GM12864 (cell line): ENCODE measurements at regions not wholly inside any gene's neighbourhood (a gene's known extent, or its start where the extent isn't known, plus 50 kb on each side); places are given as distances from the start of the nearest gene placed in this dataset.
"Not testable (repeated sequence)": the region's sequence is repeated elsewhere in the genome, so short reads cannot be mapped to it uniquely, and the experiment has no call there.

ENCODE experiments used
- DNase-seq: peaks from one replicate; pipeline ENCODE4 v3.0.0-alpha.2; 2011; ENCODE audit warnings: low read depth
- H3K4me3 ChIP-seq: 2 replicates; pipeline ENCODE4 v1.5.1; 2011; ENCODE audit warnings: mild to moderate bottlenecking, low read depth, low read length, control low read depth
- CTCF ChIP-seq: IDR thresholded peaks from 2 replicates; pipeline ENCODE4 v1.5.1; 2011; ENCODE audit warnings: low read depth, mild to moderate bottlenecking, moderate library complexity, low read length, control low read depth, inconsistent platforms; ENCODE audit errors: missing control alignments

- TF ChIP-seq CTCF = no peak
- no peak for DNase-seq
- no peak overlapping the region for H3K4me3 ChIP-seq
Measured at GRCh38 chr10:85138046-85138445, 809.7 kb downstream of the CCSER2 start.

GRCh38 chr10:85139124-85139523 lies 810.7 kb downstream of the CCSER2 start:
- H3K4me3 ChIP-seq = no peak overlapping the region
- no peak for DNase-seq
- TF ChIP-seq CTCF = no peak

- DNase-seq, H3K4me3 ChIP-seq: not testable (repeated sequence)
Measured at GRCh38 chr10:85141520-85141919, 813.1 kb downstream of the CCSER2 start.

GRCh38 chr10:85145966-85146365 lies 817.6 kb downstream of the CCSER2 start:
- DNase-seq = no peak
- no peak overlapping the region for H3K4me3 ChIP-seq
- TF ChIP-seq CTCF = no peak

GRCh38 chr10:85147346-85148250 lies 819.2 kb downstream of the CCSER2 start:
- no peak for TF ChIP-seq CTCF
- no peak overlapping the region for H3K4me3 ChIP-seq
- no peak for DNase-seq

- TF ChIP-seq CTCF = no peak
- no peak overlapping the region for H3K4me3 ChIP-seq
- DNase-seq = no peak
Measured at GRCh38 chr10:85148693-85149640, 820.6 kb downstream of the CCSER2 start.

- DNase-seq = no peak
- TF ChIP-seq CTCF = no peak
- no peak overlapping the region for H3K4me3 ChIP-seq
Measured at GRCh38 chr10:85149766-85150165, 821.4 kb downstream of the CCSER2 start.
